Gastroesophageal sphincter (tissue), 3 donors: ENCODE measurements at regions not wholly inside any gene's neighbourhood (a gene's known extent, or its start where the extent isn't known, plus 50 kb on each side); places are given as distances from the start of the nearest gene placed in this dataset.

Source experiments
- EP300 ChIP-seq: sonication (generic); formaldehyde crosslinking; IDR thresholded peaks from one replicate; pipeline ENCODE4 v1.6.1; 2017; ENCODE audit warnings: antibody characterized with exemption, mild to moderate bottlenecking
- POLR2A ChIP-seq, 2 donors: fragments of 450-650 bp; IDR thresholded peaks; one replicate each; pipeline ENCODE4 v1.6.1; 2017; ENCODE audit warnings: antibody characterized with exemption in 2 of 2, mild to moderate bottlenecking in 2 of 2, moderate library complexity in 1 of 2
- POLR2AphosphoS5 ChIP-seq: sonication (generic); formaldehyde crosslinking; IDR thresholded peaks from one replicate; pipeline ENCODE4 v1.6.1; 2017; ENCODE audit warnings: antibody characterized with exemption
- TF ChIP-seq, protein P1 (sequence below), 4 experiments: fragments of 200-600 bp in 2 of 4; fragments of 450-650 bp in 2 of 4; sonication (generic) in 1 of 4; IDR thresholded peaks; one replicate each; pipeline ENCODE4 v1.5.1; 2017 to 2019; ENCODE audit warnings: antibody characterized with exemption in 4 of 4, mild to moderate bottlenecking in 2 of 4, moderate library complexity in 2 of 4

DNA sequence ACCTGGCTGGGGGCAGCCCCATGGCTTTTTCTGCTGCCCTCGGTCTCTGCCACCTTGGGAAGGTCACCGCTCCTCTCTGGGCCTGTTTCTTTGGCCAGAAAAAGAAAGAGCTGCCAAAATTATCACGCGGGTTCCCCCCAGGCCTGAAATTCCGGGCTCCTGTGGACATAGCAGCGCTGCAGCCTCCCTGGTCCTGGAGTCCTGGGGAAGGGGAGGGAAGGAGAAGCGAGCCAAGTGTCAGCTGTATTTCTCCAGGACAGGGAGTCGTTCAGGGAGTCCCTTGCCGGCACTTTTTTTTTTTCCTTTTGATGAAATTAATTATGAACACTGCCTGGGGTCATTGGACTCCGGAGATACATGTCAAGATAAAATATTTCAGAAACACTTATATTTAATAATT, 152.3 kb upstream of the GPR26 start:
- TF ChIP-seq, protein P1, sequence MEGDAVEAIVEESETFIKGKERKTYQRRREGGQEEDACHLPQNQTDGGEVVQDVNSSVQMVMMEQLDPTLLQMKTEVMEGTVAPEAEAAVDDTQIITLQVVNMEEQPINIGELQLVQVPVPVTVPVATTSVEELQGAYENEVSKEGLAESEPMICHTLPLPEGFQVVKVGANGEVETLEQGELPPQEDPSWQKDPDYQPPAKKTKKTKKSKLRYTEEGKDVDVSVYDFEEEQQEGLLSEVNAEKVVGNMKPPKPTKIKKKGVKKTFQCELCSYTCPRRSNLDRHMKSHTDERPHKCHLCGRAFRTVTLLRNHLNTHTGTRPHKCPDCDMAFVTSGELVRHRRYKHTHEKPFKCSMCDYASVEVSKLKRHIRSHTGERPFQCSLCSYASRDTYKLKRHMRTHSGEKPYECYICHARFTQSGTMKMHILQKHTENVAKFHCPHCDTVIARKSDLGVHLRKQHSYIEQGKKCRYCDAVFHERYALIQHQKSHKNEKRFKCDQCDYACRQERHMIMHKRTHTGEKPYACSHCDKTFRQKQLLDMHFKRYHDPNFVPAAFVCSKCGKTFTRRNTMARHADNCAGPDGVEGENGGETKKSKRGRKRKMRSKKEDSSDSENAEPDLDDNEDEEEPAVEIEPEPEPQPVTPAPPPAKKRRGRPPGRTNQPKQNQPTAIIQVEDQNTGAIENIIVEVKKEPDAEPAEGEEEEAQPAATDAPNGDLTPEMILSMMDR (IDR thresholded peaks at IDR 0.05): no peak
- no peak for TF ChIP-seq POLR2A (IDR thresholded peaks at IDR 0.05)
- TF ChIP-seq POLR2AphosphoS5: no peak
- TF ChIP-seq EP300: no peak
